SK-N-SH treated with all-trans-retinoic acid at 6 μM for 48 hours (cell line): ENCODE measurements at regions not wholly inside any gene's neighbourhood (a gene's known extent, or its start where the extent isn't known, plus 50 kb on each side); places are given as distances from the start of the nearest gene placed in this dataset.
"Not testable (repeated sequence)": the region's sequence is repeated elsewhere in the genome, so short reads cannot be mapped to it uniquely, and the experiment has no call there.

Source experiments
- ATAC-seq: fragments of 200-7000 bp; cut with Tn5 transposase; 3 replicates; pipeline ENCODE4 v1.9.1; 2020; ENCODE audit warnings: mild to moderate bottlenecking, moderate library complexity
- ARNTL ChIP-seq: fragments of 450-650 bp; formaldehyde crosslinking; IDR thresholded peaks from 2 replicates; pipeline ENCODE4 v1.5.0; 2020; ENCODE audit warnings: low read depth, mild to moderate bottlenecking, moderate library complexity, borderline replicate concordance
- BACH2 ChIP-seq: fragments of 250-450 bp; sonication (Bioruptor Pico); IDR thresholded peaks from 2 replicates; pipeline ENCODE4 v1.9.0; 2021; ENCODE audit warnings: mild to moderate bottlenecking, borderline replicate concordance
- CREB5 ChIP-seq: fragments of 250-450 bp; sonication (Bioruptor Pico); IDR thresholded peaks from 2 replicates; pipeline ENCODE4 v1.5.1; 2020; ENCODE audit warnings: low read depth, mild to moderate bottlenecking, moderate library complexity
- CSDC2 ChIP-seq: fragments of 250-450 bp; sonication (Bioruptor Pico); IDR thresholded peaks from 2 replicates; pipeline ENCODE4 v1.5.0; 2020; ENCODE audit warnings: mild to moderate bottlenecking, moderate library complexity
- CSRNP3 ChIP-seq: fragments of 250-450 bp; sonication (Bioruptor Pico); IDR thresholded peaks from 2 replicates; pipeline ENCODE4 v1.5.1; 2021; ENCODE audit warnings: mild to moderate bottlenecking, moderate library complexity
- ESRRG ChIP-seq: fragments of 250-450 bp; sonication (Bioruptor Pico); IDR thresholded peaks from 2 replicates; pipeline ENCODE4 v1.6.1; 2021; ENCODE audit warnings: mild to moderate bottlenecking
- GLIS3 ChIP-seq: fragments of 250-450 bp; sonication (Bioruptor Pico); IDR thresholded peaks from 2 replicates; pipeline ENCODE4 v1.5.0; 2020; ENCODE audit warnings: mild to moderate bottlenecking, moderate library complexity
- ISL1 ChIP-seq: fragments of 250-450 bp; sonication (Bioruptor Pico); IDR thresholded peaks from 2 replicates; pipeline ENCODE4 v2.1.2; 2022; ENCODE audit warnings: mild to moderate bottlenecking, moderate library complexity
- OSR1 ChIP-seq: fragments of 250-450 bp; sonication (Bioruptor Pico); IDR thresholded peaks from 2 replicates; pipeline ENCODE4 v1.8.0; 2022; ENCODE audit warnings: moderate library complexity, mild to moderate bottlenecking, inconsistent platforms
- POU6F1 ChIP-seq: fragments of 250-450 bp; sonication (Bioruptor Pico); IDR thresholded peaks from 2 replicates; pipeline ENCODE4 v1.8.0; 2021; ENCODE audit warnings: low read depth, mild to moderate bottlenecking, moderate library complexity, borderline replicate concordance
- PPARA ChIP-seq: fragments of 250-450 bp; sonication (Bioruptor Pico); IDR thresholded peaks from 2 replicates; pipeline ENCODE4 v1.5.0; 2020; ENCODE audit warnings: mild to moderate bottlenecking, borderline replicate concordance
- RARB ChIP-seq: fragments of 250-450 bp; sonication (Bioruptor Pico); IDR thresholded peaks from 2 replicates; pipeline ENCODE4 v1.8.0; 2021; ENCODE audit warnings: mild to moderate bottlenecking, moderate library complexity
- SNAI2 ChIP-seq: fragments of 250-450 bp; sonication (Bioruptor Pico); IDR thresholded peaks from 2 replicates; pipeline ENCODE4 v1.5.0; 2020; ENCODE audit warnings: mild to moderate bottlenecking, moderate library complexity
- TCF4 ChIP-seq: fragments of 250-450 bp; sonication (Bioruptor Pico); IDR thresholded peaks from 2 replicates; pipeline ENCODE4 v1.8.0; 2021; ENCODE audit warnings: mild to moderate bottlenecking, moderate library complexity, borderline replicate concordance
- TOX ChIP-seq: fragments of 250-450 bp; sonication (Bioruptor Pico); IDR thresholded peaks from 2 replicates; pipeline ENCODE4 v1.8.0; 2021; ENCODE audit warnings: mild to moderate bottlenecking, moderate library complexity, borderline replicate concordance
- TSHZ2 ChIP-seq: fragments of 250-450 bp; sonication (Bioruptor Pico); IDR thresholded peaks from 2 replicates; pipeline ENCODE4 v1.5.0; 2020; ENCODE audit warnings: mild to moderate bottlenecking, moderate library complexity
- ZC3H10 ChIP-seq: fragments of 250-450 bp; sonication (Bioruptor Pico); IDR thresholded peaks from 2 replicates; pipeline ENCODE4 v1.5.1; 2021; ENCODE audit warnings: mild to moderate bottlenecking, moderate library complexity
- ZFP3 ChIP-seq: fragments of 250-450 bp; sonication (Bioruptor Pico); IDR thresholded peaks from 2 replicates; pipeline ENCODE4 v1.5.0; 2020; ENCODE audit warnings: mild to moderate bottlenecking, moderate library complexity
- ZFP30 ChIP-seq: fragments of 450-650 bp; formaldehyde crosslinking; IDR thresholded peaks from 2 replicates; pipeline ENCODE4 v1.5.0; 2022; ENCODE audit warnings: mild to moderate bottlenecking, moderate library complexity
- ZNF565 ChIP-seq: fragments of 450-650 bp; formaldehyde crosslinking; conservative IDR thresholded peaks from 2 replicates; pipeline ENCODE4 v1.5.0; 2020; ENCODE audit warnings: low read depth, mild to moderate bottlenecking, moderate library complexity
- ZNF70 ChIP-seq: fragments of 450-650 bp; formaldehyde crosslinking; IDR thresholded peaks from 2 replicates; pipeline ENCODE4 v1.5.0; 2020; ENCODE audit warnings: mild to moderate bottlenecking, moderate library complexity
- ZNF8 ChIP-seq: fragments of 450-650 bp; formaldehyde crosslinking; IDR thresholded peaks from 2 replicates; pipeline ENCODE4 v1.5.0; 2020; ENCODE audit warnings: mild to moderate bottlenecking, moderate library complexity

GRCh38 chr12:59316938-59317337 lies 278.9 kb upstream of the SLC16A7 start:
- TF ChIP-seq PPARA (CRISPR knock-in tag) (no peak), ZFP3 (CRISPR knock-in tag) (no peak), CSRNP3 (CRISPR knock-in tag) (no peak), ZNF565 (no peak), RARB (CRISPR knock-in tag) (no peak), TCF4 (no peak), ZNF8 (no peak), BACH2 (no peak), ESRRG (CRISPR knock-in tag) (no peak), TSHZ2 (CRISPR knock-in tag) (no peak), ISL1 (CRISPR knock-in tag) (no peak), SNAI2 (no peak), CREB5 (CRISPR knock-in tag) (no peak), GLIS3 (CRISPR knock-in tag) (no peak), TOX (CRISPR knock-in tag) (no peak), ZC3H10 (CRISPR knock-in tag) (no peak), ARNTL (CRISPR knock-in tag) (no peak), OSR1 (no peak)

GRCh38 chr12:59316354-59316753 lies 279.5 kb upstream of the SLC16A7 start:
- ATAC-seq: not testable (repeated sequence)

More at GRCh38 chr12:59316938-59317337, 278.9 kb upstream of the SLC16A7 start:
- ATAC-seq: no peak

- TF ChIP-seq ZFP30 (CRISPR knock-in tag): no peak
- no peak for ATAC-seq
These were observed 281.6 kb upstream of the SLC16A7 start for GRCh38 chr12:59314209-59314608.

GRCh38 chr12:59304077-59304721 lies 291.6 kb upstream of the SLC16A7 start:
- TF ChIP-seq ZFP3 (CRISPR knock-in tag) (no peak), CSRNP3 (CRISPR knock-in tag) (no peak), OSR1 (no peak), TSHZ2 (CRISPR knock-in tag) (no peak), ESRRG (CRISPR knock-in tag) (no peak), PPARA (CRISPR knock-in tag) (no peak), GLIS3 (CRISPR knock-in tag) (no peak), TOX (CRISPR knock-in tag) (no peak), ZNF70 (CRISPR knock-in tag) (no peak), POU6F1 (CRISPR knock-in tag) (no peak), CSDC2 (CRISPR knock-in tag) (no peak), ZNF8 (no peak), ISL1 (CRISPR knock-in tag) (no peak), TCF4 (no peak), ZC3H10 (CRISPR knock-in tag) (no peak), CREB5 (CRISPR knock-in tag) (no peak), ARNTL (CRISPR knock-in tag) (no peak), SNAI2 (no peak), ZNF565 (no peak)
- ATAC-seq: no peak
